Endothelial cell of umbilical vein (primary cell): ENCODE measurements at regions not wholly inside any gene's neighbourhood (a gene's known extent, or its start where the extent isn't known, plus 50 kb on each side); places are given as distances from the start of the nearest gene placed in this dataset.

Source experiments
- BruUV-seq: library from RNA; stranded (reverse); fragments of 400-500 nt; replicated peaks from 2 replicates; lab custom pipeline; 2021; lab: Mats Ljungman, UMichigan
- CTCF ChIA-PET: fragments of 300-600, 350-600 bp; sonication (Branson Sonifier 250); formaldehyde crosslinking; loops from one replicate; lab custom pipeline; 2021; ENCODE audit warnings: antibody characterized with exemption, inconsistent platforms; lab: Charles Lee
- POLR2A ChIA-PET: fragments of 300-600, 350-600 bp; sonication (Branson Sonifier 250); formaldehyde crosslinking; loops from one replicate; lab custom pipeline; 2021; ENCODE audit warnings: antibody characterized with exemption, inconsistent platforms; lab: Charles Lee
- DNase-seq: peaks from one replicate; pipeline ENCODE4 v3.0.0-alpha.2; 2011; ENCODE audit warnings: low read depth, low spot score
- FAIRE-seq: peaks from 2 replicates; lab custom pipeline; 2011; peaks lifted over from hg19 to GRCh38; lab: Jason Lieb, UNC
- H2AFZ ChIP-seq: 2 replicates; pipeline ENCODE4 v1.6.0; 2012; ENCODE audit warnings: low read depth, low read length, control low read depth, inconsistent platforms
- H3K27ac ChIP-seq: 2 replicates; pipeline ENCODE4 v1.5.1; 2011; ENCODE audit warnings: low read depth, mild to moderate bottlenecking, control low read depth, low read length, moderate library complexity; ENCODE audit not compliant: insufficient read depth
- H3K27me3 ChIP-seq, 2 experiments: 2 replicates each; pipeline versions ENCODE4 v1.6.0 to v1.6.1; 2011; ENCODE audit warnings: low read length in 2 of 2, mixed read lengths in 1 of 2; ENCODE audit not compliant: control insufficient read depth in 2 of 2, insufficient read depth in 2 of 2
- H3K36me3 ChIP-seq, 2 experiments: 2 replicates in 1 of 2; 3 replicates in 1 of 2; pipeline ENCODE4 v1.5.1; 2011; ENCODE audit warnings: low read length in 2 of 2, mild to moderate bottlenecking in 1 of 2, moderate library complexity in 1 of 2; ENCODE audit not compliant: control insufficient read depth in 2 of 2, insufficient read depth in 2 of 2; ENCODE audit errors: extremely low read depth in 1 of 2
- H3K4me1 ChIP-seq: 3 replicates; pipeline ENCODE4 v1.5.1; 2011; ENCODE audit warnings: mild to moderate bottlenecking, low read length; ENCODE audit not compliant: control insufficient read depth, insufficient read depth; ENCODE audit errors: extremely low read depth
- H3K4me2 ChIP-seq: 2 replicates; pipeline ENCODE4 v1.6.1; 2011; ENCODE audit warnings: low read length, control low read depth, mixed read lengths; ENCODE audit not compliant: insufficient read depth
- H3K4me3 ChIP-seq, 3 experiments: fragments of 200-600 bp in 1 of 3; sonication (generic), shearing (Covaris generic) in 1 of 3; replicated peaks in 1 of 3; 2 replicates each; pipeline ENCODE4 v1.5.1; 2011 to 2016; ENCODE audit warnings: control low read depth in 3 of 3, low read length in 3 of 3, mild to moderate bottlenecking in 2 of 3, inconsistent platforms in 1 of 3, low read depth in 1 of 3, moderate library complexity in 1 of 3; ENCODE audit not compliant: insufficient read depth in 1 of 3
- H3K79me2 ChIP-seq: 2 replicates; pipeline ENCODE4 v1.6.0; 2012; ENCODE audit warnings: low read length, inconsistent platforms; ENCODE audit not compliant: control insufficient read depth, insufficient read depth
- H3K9ac ChIP-seq: replicated peaks from 2 replicates; pipeline ENCODE3; 2011; ENCODE audit warnings: low read length, control low read depth; ENCODE audit not compliant: insufficient read depth; ENCODE audit errors: extremely low read depth
- H3K9me1 ChIP-seq: replicated peaks from 3 replicates; pipeline ENCODE4 v1.6.0; 2011; ENCODE audit warnings: mild to moderate bottlenecking, low read length; ENCODE audit not compliant: control insufficient read depth, insufficient read depth; ENCODE audit errors: extremely low read depth
- H3K9me3 ChIP-seq: replicated peaks from 2 replicates; pipeline ENCODE4 v1.5.1; 2012; ENCODE audit warnings: low read length, inconsistent platforms; ENCODE audit not compliant: control insufficient read depth, insufficient read depth
- H4K20me1 ChIP-seq: replicated peaks from 2 replicates; pipeline ENCODE3; 2011; ENCODE audit warnings: mild to moderate bottlenecking, low read length; ENCODE audit not compliant: control insufficient read depth, insufficient read depth; ENCODE audit errors: extremely low read depth
- EZH2 ChIP-seq: IDR thresholded peaks from 2 replicates; pipeline ENCODE4 v1.6.1; 2012; ENCODE audit warnings: borderline replicate concordance, low read depth, mild to moderate bottlenecking, moderate library complexity, low read length, inconsistent platforms; ENCODE audit not compliant: severe bottlenecking
- GATA2 ChIP-seq: IDR thresholded peaks from 2 replicates; pipeline ENCODE4 v1.7.0; 2011; ENCODE audit warnings: low read depth, mild to moderate bottlenecking, moderate library complexity, mixed read lengths, low read length; ENCODE audit not compliant: insufficient read length, insufficient read depth
- JUN ChIP-seq: IDR thresholded peaks from 2 replicates; pipeline ENCODE4 v1.6.1; 2011; ENCODE audit warnings: borderline replicate concordance, low read depth; ENCODE audit not compliant: insufficient read length, insufficient read depth
- MYC ChIP-seq: IDR thresholded peaks from one replicate; pipeline ENCODE4 v1.6.1; 2011; ENCODE audit warnings: mild to moderate bottlenecking, low read depth, low read length
- POLR2AphosphoS5 ChIP-seq: IDR thresholded peaks from 2 replicates; pipeline ENCODE4 v1.6.1; 2012; ENCODE audit warnings: low read depth, mild to moderate bottlenecking, control low read depth, low read length, moderate library complexity; ENCODE audit not compliant: insufficient read depth
- dilution Hi-C: fragments of 300-500 bp; cut with MboI; formaldehyde crosslinking; loops from one replicate; pipeline ENCODE4 v1.15.0; 2019; ENCODE audit warnings: low sequenced_read_pairs; ENCODE audit not compliant: extremely low pct_ligation_motif_present
- intact Hi-C: fragments of 100-400 bp; cut with micrococcal nuclease; formaldehyde crosslinking; loops from one replicate; pipeline ENCODE4 v1.10.0; 2022
- TF ChIP-seq, protein P1 (sequence below): IDR thresholded peaks from 2 replicates; pipeline ENCODE4 v1.6.1; 2011; ENCODE audit not compliant: insufficient read depth, insufficient read length
- TF ChIP-seq, protein P2 (sequence below), 2 donors: IDR thresholded peaks; 1 replicate in 1 of 2; 2 replicates in 1 of 2; pipeline ENCODE4 v1.5.1; 2011; ENCODE audit warnings: low read length in 2 of 2, mild to moderate bottlenecking in 2 of 2, moderate library complexity in 2 of 2, control low read depth in 1 of 2, inconsistent platforms in 1 of 2, low read depth in 1 of 2; ENCODE audit not compliant: insufficient read depth in 1 of 2; ENCODE audit errors: extremely low read depth in 1 of 2

DNA sequence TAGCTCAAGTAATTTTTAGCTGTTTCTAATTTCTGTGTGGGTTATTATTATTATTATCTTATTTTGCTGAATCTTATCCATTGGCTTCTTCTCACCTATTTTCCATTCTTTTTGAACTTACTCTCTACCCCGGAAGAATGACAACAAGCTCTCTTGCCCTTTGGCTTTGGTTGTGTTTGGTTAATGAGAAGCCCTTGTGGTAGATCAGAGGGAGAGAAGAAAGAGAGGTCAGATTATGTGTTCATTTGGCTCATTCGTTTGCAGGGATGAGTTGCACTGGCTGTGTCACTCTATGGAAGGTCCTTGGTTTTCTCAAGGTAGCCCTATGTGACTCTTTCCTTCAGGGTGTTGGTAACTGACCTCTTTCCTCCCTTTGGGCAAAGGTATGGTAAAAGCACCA is 391.9 kb downstream of the LMO4 start:
- ChIA-PET CTCF (no interaction called here), POLR2A (no interaction called here)
- intact Hi-C loops (no loop called here), dilution Hi-C loops (no loop called here)
- Histone ChIP-seq H3K4me2 (no peak overlapping the region), H3K36me3 (no peaks in the 10 kb centered on the region), H3K79me2 (no peaks in the 10 kb centered on the region), H3K9me3 (no peaks in the 10 kb centered on the region), H3K9ac (no peak overlapping the region), H4K20me1 (no peaks in the 10 kb centered on the region), H2AFZ (no peak overlapping the region), H3K4me1 (no peaks in the 10 kb centered on the region), H3K4me3 (no peak overlapping the region), H3K9me1 (no peaks in the 10 kb centered on the region), H3K27me3 (peaks cover 0 to 2% of the 10 kb centered on the region in 2 experiments), H3K27ac (no peak overlapping the region)
- TF ChIP-seq GATA2 (no peak), EZH2 (no peak), MYC (no peak), JUN (no peak), POLR2AphosphoS5 (no peak)
- TF ChIP-seq, protein P1, sequence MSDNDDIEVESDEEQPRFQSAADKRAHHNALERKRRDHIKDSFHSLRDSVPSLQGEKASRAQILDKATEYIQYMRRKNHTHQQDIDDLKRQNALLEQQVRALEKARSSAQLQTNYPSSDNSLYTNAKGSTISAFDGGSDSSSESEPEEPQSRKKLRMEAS, result no peak
- TF ChIP-seq, protein P2, sequence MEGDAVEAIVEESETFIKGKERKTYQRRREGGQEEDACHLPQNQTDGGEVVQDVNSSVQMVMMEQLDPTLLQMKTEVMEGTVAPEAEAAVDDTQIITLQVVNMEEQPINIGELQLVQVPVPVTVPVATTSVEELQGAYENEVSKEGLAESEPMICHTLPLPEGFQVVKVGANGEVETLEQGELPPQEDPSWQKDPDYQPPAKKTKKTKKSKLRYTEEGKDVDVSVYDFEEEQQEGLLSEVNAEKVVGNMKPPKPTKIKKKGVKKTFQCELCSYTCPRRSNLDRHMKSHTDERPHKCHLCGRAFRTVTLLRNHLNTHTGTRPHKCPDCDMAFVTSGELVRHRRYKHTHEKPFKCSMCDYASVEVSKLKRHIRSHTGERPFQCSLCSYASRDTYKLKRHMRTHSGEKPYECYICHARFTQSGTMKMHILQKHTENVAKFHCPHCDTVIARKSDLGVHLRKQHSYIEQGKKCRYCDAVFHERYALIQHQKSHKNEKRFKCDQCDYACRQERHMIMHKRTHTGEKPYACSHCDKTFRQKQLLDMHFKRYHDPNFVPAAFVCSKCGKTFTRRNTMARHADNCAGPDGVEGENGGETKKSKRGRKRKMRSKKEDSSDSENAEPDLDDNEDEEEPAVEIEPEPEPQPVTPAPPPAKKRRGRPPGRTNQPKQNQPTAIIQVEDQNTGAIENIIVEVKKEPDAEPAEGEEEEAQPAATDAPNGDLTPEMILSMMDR (IDR thresholded peaks at IDR 0.05; ENCODE audit: extremely low read depth in 1 of 2, insufficient read depth in 1 of 2, low read depth in 1 of 2, low read length in 2 of 2), result no peak
- no TSS peak for BruUV-seq
- FAIRE-seq (no peak), DNase-seq (no peak)
